NOMO-1 treated with DMSO at 0.1 percent for 48 hours (cell line): ENCODE measurements at regions not wholly inside any gene's neighbourhood (a gene's known extent, or its start where the extent isn't known, plus 50 kb on each side); places are given as distances from the start of the nearest gene placed in this dataset.

ENCODE experiments used
- DNase-seq: peaks from one replicate; lab custom pipeline; 2025; ENCODE audit not compliant: unreplicated experiment; lab: John Stamatoyannopoulos, UW

GRCh38 chr6:18752278-18753068 lies 365.3 kb downstream of the RNF144B start:
- no peak for DNase-seq

GRCh38 chr6:18753076-18753475 lies 365.9 kb downstream of the RNF144B start:
- DNase-seq = no peak

- no peak for DNase-seq
Observed at GRCh38 chr6:18763086-18763485, 375.9 kb downstream of the RNF144B start.

GRCh38 chr6:18784794-18785193 lies 397.6 kb downstream of the RNF144B start:
- no peak for DNase-seq

- DNase-seq = no peak
Observed at GRCh38 chr6:18785810-18786490, 398.8 kb downstream of the RNF144B start.

GRCh38 chr6:18792866-18793265 lies 405.7 kb downstream of the RNF144B start:
- DNase-seq = no peak

- DNase-seq = no peak
Observed at GRCh38 chr6:18795726-18796125, 408.6 kb downstream of the RNF144B start.

GRCh38 chr6:18820725-18821124 lies 433.6 kb downstream of the RNF144B start:
- DNase-seq = no peak

GRCh38 chr6:18823782-18824386 lies 436.7 kb downstream of the RNF144B start:
- no peak for DNase-seq

GRCh38 chr6:18829272-18829870 lies 442.2 kb downstream of the RNF144B start:
- no peak for DNase-seq

- no peak for DNase-seq
Observed at GRCh38 chr6:18835976-18836375, 448.8 kb downstream of the RNF144B start.

- no peak for DNase-seq
Observed at GRCh38 chr6:18837013-18837412, 449.9 kb downstream of the RNF144B start.

- no peak for DNase-seq
Observed at GRCh38 chr6:18842534-18842933, 455.4 kb downstream of the RNF144B start.

- DNase-seq = no peak
Observed at GRCh38 chr6:18845896-18846295, 458.7 kb downstream of the RNF144B start.

- no peak for DNase-seq
Observed at GRCh38 chr6:18846327-18846726, 459.2 kb downstream of the RNF144B start.

- DNase-seq = no peak
Observed at GRCh38 chr6:18861204-18861603, 474.1 kb downstream of the RNF144B start.

GRCh38 chr6:18883268-18883667 lies 496.1 kb downstream of the RNF144B start:
- DNase-seq = no peak

- DNase-seq = no peak
Observed at GRCh38 chr6:18883851-18884250, 496.7 kb downstream of the RNF144B start.

- no peak for DNase-seq
Observed at GRCh38 chr6:18893540-18894269, 506.6 kb downstream of the RNF144B start.

- no peak for DNase-seq
Observed at GRCh38 chr6:18897350-18897749, 510.2 kb downstream of the RNF144B start.

GRCh38 chr6:18904681-18905080 lies 517.5 kb downstream of the RNF144B start:
- no peak for DNase-seq
